Type B pancreatic cell (in vitro differentiated cells): ENCODE measurements at regions not wholly inside any gene's neighbourhood (a gene's known extent, or its start where the extent isn't known, plus 50 kb on each side); places are given as distances from the start of the nearest gene placed in this dataset.
"Not testable (repeated sequence)": the region's sequence is repeated elsewhere in the genome, so short reads cannot be mapped to it uniquely, and the experiment has no call there.

Experiments
- DNase-seq: peaks from one replicate; pipeline ENCODE4 v3.0.0; 2021; ENCODE audit warnings: mixed read lengths; ENCODE audit not compliant: unreplicated experiment; ENCODE audit errors: extremely low spot score
- H3K27ac Mint-ChIP-seq: 2 replicates; pipeline ENCODE4 v1.8.0; 2021; ENCODE audit warnings: mild to moderate bottlenecking, mixed read lengths
- H3K27me3 Mint-ChIP-seq: 2 replicates; pipeline ENCODE4 v1.8.0; 2021; ENCODE audit warnings: mixed read lengths
- H3K36me3 Mint-ChIP-seq: 2 replicates; pipeline ENCODE4 v1.8.0; 2021; ENCODE audit warnings: mixed read lengths
- H3K4me1 Mint-ChIP-seq: one replicate; pipeline ENCODE4 v1.8.0; 2021; ENCODE audit warnings: mixed read lengths; ENCODE audit not compliant: unreplicated experiment
- H3K4me3 Mint-ChIP-seq: 2 replicates; pipeline ENCODE4 v1.8.0; 2021; ENCODE audit warnings: mild to moderate bottlenecking, mixed read lengths
- H3K9me3 Mint-ChIP-seq: 2 replicates; pipeline ENCODE4 v1.8.0; 2021; ENCODE audit warnings: mixed read lengths
- TF ChIP-seq, protein P1 (sequence below): fragments of 200-600 bp; sonication (generic); conservative IDR thresholded peaks from 2 replicates; pipeline ENCODE4 v1.5.0; 2021; ENCODE audit warnings: antibody characterized with exemption, mild to moderate bottlenecking

DNA sequence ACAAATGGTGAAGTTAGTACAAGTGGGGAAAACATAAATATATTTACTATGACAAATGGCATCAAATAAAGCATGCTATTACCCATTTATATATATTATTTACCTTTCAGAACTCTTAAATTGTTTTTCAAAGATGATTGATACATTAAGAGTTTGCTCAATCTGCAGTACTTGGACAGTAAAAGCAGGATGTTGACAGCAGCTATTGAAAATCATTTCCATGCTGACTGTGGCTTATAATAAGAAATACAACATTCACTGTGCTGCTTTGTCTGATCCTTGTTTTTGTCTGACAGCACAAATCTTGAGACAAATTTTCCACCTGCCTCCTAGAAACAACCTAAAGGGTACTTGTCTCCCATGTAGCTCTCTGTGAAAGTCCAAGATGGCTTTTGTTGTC lies 134.1 kb upstream of the FAT1 start:
- Mint-ChIP-seq H3K9me3 (peaks cover 4% of the 10 kb centered on the region), H3K4me1 (no peaks in the 10 kb centered on the region), H3K4me3 (no peak overlapping the region), H3K27me3 (no peaks in the 10 kb centered on the region), H3K36me3 (no peaks in the 10 kb centered on the region), H3K27ac (no peak overlapping the region)
- DNase-seq: no peak
- TF ChIP-seq, protein P1, sequence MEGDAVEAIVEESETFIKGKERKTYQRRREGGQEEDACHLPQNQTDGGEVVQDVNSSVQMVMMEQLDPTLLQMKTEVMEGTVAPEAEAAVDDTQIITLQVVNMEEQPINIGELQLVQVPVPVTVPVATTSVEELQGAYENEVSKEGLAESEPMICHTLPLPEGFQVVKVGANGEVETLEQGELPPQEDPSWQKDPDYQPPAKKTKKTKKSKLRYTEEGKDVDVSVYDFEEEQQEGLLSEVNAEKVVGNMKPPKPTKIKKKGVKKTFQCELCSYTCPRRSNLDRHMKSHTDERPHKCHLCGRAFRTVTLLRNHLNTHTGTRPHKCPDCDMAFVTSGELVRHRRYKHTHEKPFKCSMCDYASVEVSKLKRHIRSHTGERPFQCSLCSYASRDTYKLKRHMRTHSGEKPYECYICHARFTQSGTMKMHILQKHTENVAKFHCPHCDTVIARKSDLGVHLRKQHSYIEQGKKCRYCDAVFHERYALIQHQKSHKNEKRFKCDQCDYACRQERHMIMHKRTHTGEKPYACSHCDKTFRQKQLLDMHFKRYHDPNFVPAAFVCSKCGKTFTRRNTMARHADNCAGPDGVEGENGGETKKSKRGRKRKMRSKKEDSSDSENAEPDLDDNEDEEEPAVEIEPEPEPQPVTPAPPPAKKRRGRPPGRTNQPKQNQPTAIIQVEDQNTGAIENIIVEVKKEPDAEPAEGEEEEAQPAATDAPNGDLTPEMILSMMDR: no peak

DNA sequence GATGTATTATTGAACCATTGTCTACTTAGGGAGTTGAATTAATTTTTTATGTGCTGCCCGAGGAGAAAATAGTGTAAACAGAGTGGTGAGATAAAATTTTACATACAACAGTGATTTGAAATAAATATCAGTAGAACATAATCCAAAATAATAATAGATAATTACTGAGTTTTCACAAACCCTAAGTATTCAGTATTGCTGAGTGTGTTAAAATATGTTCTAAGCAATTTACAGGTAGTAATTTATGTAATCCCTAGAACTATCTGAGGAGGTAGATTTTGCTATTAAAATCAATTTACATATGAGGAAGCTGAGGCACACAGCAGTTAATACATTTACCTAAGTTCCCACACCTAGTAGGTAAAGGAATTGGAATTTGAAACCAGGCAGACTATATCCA lies 134.7 kb upstream of the FAT1 start:
- no peaks in the 10 kb centered on the region for H3K4me1 Mint-ChIP-seq
- TF ChIP-seq, protein P1: no peak
- no peaks in the 10 kb centered on the region for H3K36me3 Mint-ChIP-seq
- no peak overlapping the region for H3K27ac Mint-ChIP-seq
- DNase-seq: no peak
- H3K27me3 Mint-ChIP-seq: no peaks in the 10 kb centered on the region
- no peak overlapping the region for H3K4me3 Mint-ChIP-seq
- peaks cover 4% of the 10 kb centered on the region for H3K9me3 Mint-ChIP-seq

DNA sequence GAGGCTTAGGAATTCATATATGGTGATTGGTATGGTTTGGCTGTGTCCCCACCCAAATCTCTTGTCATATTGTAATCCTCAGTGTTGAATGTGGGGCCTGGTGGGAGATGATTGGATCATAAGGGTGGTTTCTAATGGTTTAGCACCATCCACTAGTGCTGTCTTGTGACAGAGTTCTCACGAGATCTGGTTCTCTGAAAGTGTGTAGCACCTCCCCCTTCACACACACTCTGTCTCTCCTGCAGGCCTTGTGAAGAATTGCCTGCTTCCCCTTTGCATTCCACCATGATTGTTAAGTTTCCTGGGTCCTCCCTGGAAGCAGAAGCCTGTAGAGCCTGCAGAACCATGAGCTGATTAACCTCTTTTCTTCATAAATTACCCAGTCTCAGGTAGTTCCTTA lies 135.8 kb upstream of the FAT1 start:
- Mint-ChIP-seq H3K27me3 (no peaks in the 10 kb centered on the region), H3K27ac (no peak overlapping the region), H3K9me3 (peaks cover under 1% of the 10 kb centered on the region), H3K36me3 (no peaks in the 10 kb centered on the region), H3K4me3 (no peak overlapping the region), H3K4me1 (no peaks in the 10 kb centered on the region)
- TF ChIP-seq, protein P1: peak; percentile 17
- no peak for DNase-seq

DNA sequence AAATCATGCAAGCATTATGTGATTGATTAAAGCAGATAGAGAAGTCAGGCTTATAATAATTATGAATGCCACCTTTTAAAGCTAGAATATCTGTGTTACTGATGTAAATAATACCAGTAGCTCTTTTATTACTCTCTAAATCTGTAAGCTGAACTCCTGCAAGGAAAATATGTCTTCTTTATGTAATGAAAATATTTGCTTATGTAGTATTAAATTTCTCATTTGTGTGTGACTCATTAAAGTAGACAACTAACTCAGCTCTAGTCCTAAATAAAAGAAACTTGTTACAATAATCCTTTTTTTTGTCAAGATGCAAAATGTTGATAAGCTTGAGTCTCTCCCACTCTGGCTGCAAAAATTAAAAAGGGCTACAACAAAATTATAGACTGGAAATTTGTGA lies 137.7 kb upstream of the FAT1 start:
- no peak overlapping the region for H3K4me3 Mint-ChIP-seq
- no peaks in the 10 kb centered on the region for H3K4me1 Mint-ChIP-seq
- no peak overlapping the region for H3K27ac Mint-ChIP-seq
- TF ChIP-seq, protein P1: no peak
- DNase-seq: no peak
- no peaks in the 10 kb centered on the region for H3K27me3 Mint-ChIP-seq
- no peaks in the 10 kb centered on the region for H3K9me3 Mint-ChIP-seq
- no peaks in the 10 kb centered on the region for H3K36me3 Mint-ChIP-seq

DNA sequence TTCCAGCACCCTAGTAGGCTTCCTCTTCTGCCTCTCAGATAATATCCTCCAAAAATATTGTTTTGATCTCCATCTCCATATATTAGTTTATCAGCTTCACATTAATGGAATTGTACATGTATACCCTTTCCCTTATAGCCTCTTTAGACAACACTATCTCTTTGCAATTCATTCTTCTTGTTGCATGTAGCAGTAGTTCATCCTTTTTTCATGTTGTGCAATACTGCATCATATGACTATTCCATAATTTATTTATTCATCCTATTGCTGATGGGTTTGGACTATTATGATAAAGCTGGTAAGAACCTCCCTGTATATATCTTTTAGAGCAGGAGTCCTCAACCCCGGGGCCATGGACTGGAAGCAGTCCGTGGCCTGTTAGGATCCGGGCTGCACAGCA lies 148.2 kb upstream of the FAT1 start:
- H3K27ac Mint-ChIP-seq: no peak overlapping the region
- no peaks in the 10 kb centered on the region for H3K36me3 Mint-ChIP-seq
- no peak for DNase-seq
- H3K4me3 Mint-ChIP-seq: no peak overlapping the region
- peaks cover 2% of the 10 kb centered on the region for H3K9me3 Mint-ChIP-seq
- H3K4me1 Mint-ChIP-seq: no peaks in the 10 kb centered on the region
- TF ChIP-seq, protein P1: no peak
- H3K27me3 Mint-ChIP-seq: no peaks in the 10 kb centered on the region

DNA sequence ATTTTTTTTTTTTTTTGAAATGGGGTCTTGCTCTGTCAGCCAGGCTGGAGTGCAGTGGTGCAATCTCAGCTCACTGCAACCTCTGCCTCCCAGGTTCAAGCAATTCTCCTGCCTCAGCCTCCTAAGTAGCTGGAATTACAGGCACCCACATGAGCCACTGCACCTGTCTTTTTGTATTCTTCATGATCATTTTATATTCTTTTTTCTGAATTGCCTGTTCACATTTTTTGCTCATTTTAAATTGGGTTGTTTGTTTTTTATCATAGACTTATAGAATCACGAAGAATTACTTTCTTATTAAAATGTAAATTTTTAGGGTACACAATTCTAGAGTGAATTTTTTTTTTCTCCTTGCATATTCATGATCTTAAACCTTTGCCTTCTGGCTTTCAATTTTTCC lies 149.4 kb upstream of the FAT1 start:
- H3K4me1 Mint-ChIP-seq, H3K27ac Mint-ChIP-seq, H3K4me3 Mint-ChIP-seq, H3K27me3 Mint-ChIP-seq, H3K9me3 Mint-ChIP-seq, H3K36me3 Mint-ChIP-seq, DNase-seq: not testable (repeated sequence)
